Epidermal melanocyte (primary cell): ENCODE measurements at regions not wholly inside any gene's neighbourhood (a gene's known extent, or its start where the extent isn't known, plus 50 kb on each side); places are given as distances from the start of the nearest gene placed in this dataset.

Experiments
- DNase-seq: peaks from one replicate; pipeline ENCODE4 v3.0.0; 2011; ENCODE audit warnings: low spot score; ENCODE audit not compliant: insufficient read length

GRCh38 chr11:19595840-19596751 lies 116.5 kb upstream of the NAV2 start:
- peak; percentile 55 for DNase-seq

- no peak for DNase-seq
Measured at GRCh38 chr11:19595499-19595839, 117.2 kb upstream of the NAV2 start.

- no peak for DNase-seq
Measured at GRCh38 chr11:19594326-19594725, 118.3 kb upstream of the NAV2 start.

- DNase-seq = no peak
Measured at GRCh38 chr11:19592842-19593241, 119.8 kb upstream of the NAV2 start.

GRCh38 chr11:19589567-19590260 lies 122.9 kb upstream of the NAV2 start:
- DNase-seq = no peak

GRCh38 chr11:19587979-19588378 lies 124.7 kb upstream of the NAV2 start:
- no peak for DNase-seq

- no peak for DNase-seq
Measured at GRCh38 chr11:19580646-19581045, 132.0 kb upstream of the NAV2 start.

GRCh38 chr11:19579957-19580356 lies 132.7 kb upstream of the NAV2 start:
- no peak for DNase-seq

GRCh38 chr11:19578871-19579270 lies 133.8 kb upstream of the NAV2 start:
- DNase-seq = no peak

GRCh38 chr11:19577976-19578619 lies 134.5 kb upstream of the NAV2 start:
- no peak for DNase-seq

GRCh38 chr11:19577391-19577975 lies 135.2 kb upstream of the NAV2 start:
- DNase-seq = no peak

- no peak for DNase-seq
Measured at GRCh38 chr11:19576903-19577302, 135.7 kb upstream of the NAV2 start.

GRCh38 chr11:19576054-19576453 lies 136.6 kb upstream of the NAV2 start:
- no peak for DNase-seq

- DNase-seq = no peak
Measured at GRCh38 chr11:19574916-19575315, 137.7 kb upstream of the NAV2 start.

- DNase-seq = no peak
Measured at GRCh38 chr11:19573666-19574065, 139.0 kb upstream of the NAV2 start.

- no peak for DNase-seq
Measured at GRCh38 chr11:19571906-19572305, 140.7 kb upstream of the NAV2 start.

GRCh38 chr11:19570889-19571288 lies 141.7 kb upstream of the NAV2 start:
- DNase-seq = no peak

GRCh38 chr11:19567996-19568395 lies 144.6 kb upstream of the NAV2 start:
- DNase-seq = no peak

- DNase-seq = no peak
Measured at GRCh38 chr11:19566583-19567379, 145.9 kb upstream of the NAV2 start.

GRCh38 chr11:19565639-19566038 lies 147.0 kb upstream of the NAV2 start:
- DNase-seq = no peak

GRCh38 chr11:19562156-19562555 lies 150.5 kb upstream of the NAV2 start:
- DNase-seq = no peak
